ENCODE measurements at regions not wholly inside any gene's neighbourhood (a gene's known extent, or its start where the extent isn't known, plus 50 kb on each side); places are given as distances from the start of the nearest gene placed in this dataset.

DNA sequence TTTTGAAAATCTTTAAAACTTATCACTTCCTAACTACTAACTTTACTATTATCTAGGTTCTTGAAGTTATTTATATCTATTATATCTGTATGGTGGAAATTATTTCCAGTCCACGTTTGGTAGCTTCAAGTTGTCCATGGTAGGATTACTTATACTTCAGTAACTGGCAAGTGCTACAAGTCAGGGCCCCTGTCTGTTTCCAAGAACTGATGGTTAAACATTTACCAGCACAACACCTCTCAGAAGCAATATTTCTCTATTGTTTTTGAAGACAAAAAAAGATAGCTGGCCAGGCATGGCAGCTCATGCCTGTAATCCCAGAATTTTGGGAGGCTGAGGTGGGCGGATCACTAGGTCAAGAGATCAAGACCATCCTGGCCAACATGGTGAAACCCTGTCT is 240.4 kb upstream of the RHOBTB1 start:
- DNase-seq: no peak

GRCh38 chr10:61183967-61184366 is 240.0 kb upstream of the RHOBTB1 start:
- DNase-seq: no peak

DNA sequence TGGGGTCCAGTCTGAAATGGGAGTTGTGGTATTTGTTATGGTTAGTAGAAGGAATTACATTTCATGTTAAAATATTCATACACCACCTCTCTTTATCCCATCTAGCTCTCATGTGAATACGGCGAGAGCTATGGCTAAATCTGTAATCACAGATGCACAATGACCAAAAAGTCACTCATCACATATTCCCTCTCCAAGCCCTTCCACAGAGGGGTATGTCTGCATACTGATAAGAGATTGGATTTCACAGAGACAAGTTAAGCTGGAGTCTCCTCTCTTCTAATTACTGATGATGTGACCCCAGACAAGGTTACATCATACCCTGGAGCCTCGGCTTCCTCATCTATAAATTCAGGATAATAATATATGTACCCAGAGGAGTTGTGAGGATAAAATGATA is 237.8 kb upstream of the RHOBTB1 start:
- no peak for DNase-seq

GRCh38 chr10:61179771-61180170 is 235.8 kb upstream of the RHOBTB1 start:
- no peak for DNase-seq

- no peak for DNase-seq
These were observed 232.4 kb upstream of the RHOBTB1 start for GRCh38 chr10:61176424-61176823.

DNA sequence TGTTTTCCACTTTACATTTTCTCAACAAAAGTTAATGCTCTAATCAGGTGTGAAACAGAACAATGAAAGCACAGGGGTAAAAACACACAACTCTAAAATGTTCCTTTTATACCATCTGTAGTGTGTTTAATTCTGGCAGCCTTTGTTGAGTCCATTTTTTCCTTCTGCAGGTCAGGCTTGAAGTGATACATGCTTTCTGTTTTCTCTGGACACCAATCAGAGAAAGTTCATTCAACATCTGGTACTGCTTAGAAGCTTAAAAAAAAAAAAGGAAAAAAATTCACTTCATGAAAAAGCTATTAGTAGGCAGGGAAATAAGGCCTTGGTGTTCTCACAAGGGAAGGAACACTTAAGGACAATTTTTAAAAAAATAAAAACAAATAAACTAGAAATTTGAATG is 231.3 kb upstream of the RHOBTB1 start:
- no peak for DNase-seq

- no peak for DNase-seq
These were observed 229.5 kb upstream of the RHOBTB1 start for GRCh38 chr10:61173450-61173849.

GRCh38 chr10:61172182-61172926 is 228.4 kb upstream of the RHOBTB1 start:
- DNase-seq: no peak

GRCh38 chr10:61170594-61170993 is 226.6 kb upstream of the RHOBTB1 start:
- DNase-seq: no peak

DNA sequence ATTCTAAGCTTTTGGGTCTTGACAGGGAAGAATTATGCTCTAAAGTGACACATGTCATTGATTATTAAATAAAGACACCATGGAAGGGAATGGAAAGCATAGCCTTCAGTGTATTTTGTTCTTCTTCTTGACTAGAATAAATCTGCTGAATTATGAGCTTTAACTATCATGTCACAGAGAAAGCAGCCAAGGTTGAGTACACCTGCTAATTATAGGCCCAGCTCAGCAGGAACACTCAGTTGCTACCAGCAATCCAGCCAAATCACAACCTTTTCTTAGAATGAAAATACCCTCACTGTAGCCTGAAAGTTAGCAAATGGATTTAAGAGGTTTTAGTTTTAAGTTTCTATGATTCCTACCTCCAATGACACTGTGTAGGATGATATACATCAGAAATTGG is 225.3 kb upstream of the RHOBTB1 start:
- no peak for DNase-seq

DNA sequence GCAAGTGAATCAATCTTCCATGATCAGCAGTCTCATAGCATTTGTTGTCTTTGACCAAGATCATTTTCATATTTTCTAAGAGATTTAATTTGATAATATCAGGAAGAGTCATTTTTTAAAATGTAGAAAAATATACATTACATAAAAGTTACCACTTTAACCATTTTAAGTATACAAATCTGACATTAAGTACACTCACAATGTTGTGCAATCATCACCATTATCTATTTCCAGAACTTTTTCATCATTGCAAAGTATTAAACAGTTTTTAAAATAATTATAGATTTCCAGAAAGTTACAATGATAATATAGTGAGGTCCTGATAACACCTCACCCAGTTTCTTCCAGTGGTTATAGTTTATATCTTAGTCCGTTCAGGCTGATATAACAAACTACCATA is 222.5 kb upstream of the RHOBTB1 start:
- no peak for DNase-seq

GRCh38 chr10:61166065-61166464 is 222.1 kb upstream of the RHOBTB1 start:
- no peak for DNase-seq

DNA sequence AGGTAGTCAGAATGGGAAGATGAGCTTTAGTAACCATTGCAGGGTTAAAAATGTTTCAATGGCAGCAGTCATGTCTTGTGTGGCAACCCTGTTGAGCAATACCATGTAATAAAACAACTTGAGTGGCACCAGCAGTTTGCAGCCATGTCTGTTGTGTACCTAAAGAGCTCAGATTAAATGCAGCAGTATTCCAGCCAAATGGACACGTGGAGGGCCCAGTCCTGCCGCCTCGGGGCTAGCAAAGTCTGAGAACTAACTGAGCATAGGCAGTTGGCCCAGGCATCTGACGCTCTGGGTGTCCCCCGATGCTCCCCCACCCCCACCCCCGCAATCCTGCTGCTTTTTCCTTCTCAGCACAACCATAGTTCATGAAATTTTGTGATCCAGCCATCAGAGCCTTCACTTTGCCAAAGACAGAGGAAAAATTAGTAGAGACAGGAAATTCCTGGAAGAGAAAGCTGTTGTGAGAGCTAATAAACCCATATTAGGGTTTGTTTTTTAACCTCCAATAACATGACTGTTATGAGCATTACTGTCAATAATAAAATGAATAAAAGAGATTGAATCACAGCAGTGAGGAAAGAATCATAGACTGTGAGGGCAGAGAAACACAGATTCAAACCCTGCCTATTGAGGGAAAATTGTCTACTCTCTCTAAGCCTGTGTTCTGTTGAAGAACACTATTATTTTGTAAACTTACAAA is 220.6 kb upstream of the RHOBTB1 start:
- no peak for DNase-seq

GRCh38 chr10:61163403-61163802 is 219.4 kb upstream of the RHOBTB1 start:
- DNase-seq: no peak

GRCh38 chr10:61160253-61160652 is 216.3 kb upstream of the RHOBTB1 start:
- no peak for DNase-seq

GRCh38 chr10:61159253-61159652 is 215.3 kb upstream of the RHOBTB1 start:
- DNase-seq: no peak

GRCh38 chr10:61157182-61157581 is 213.2 kb upstream of the RHOBTB1 start:
- DNase-seq: no peak

DNA sequence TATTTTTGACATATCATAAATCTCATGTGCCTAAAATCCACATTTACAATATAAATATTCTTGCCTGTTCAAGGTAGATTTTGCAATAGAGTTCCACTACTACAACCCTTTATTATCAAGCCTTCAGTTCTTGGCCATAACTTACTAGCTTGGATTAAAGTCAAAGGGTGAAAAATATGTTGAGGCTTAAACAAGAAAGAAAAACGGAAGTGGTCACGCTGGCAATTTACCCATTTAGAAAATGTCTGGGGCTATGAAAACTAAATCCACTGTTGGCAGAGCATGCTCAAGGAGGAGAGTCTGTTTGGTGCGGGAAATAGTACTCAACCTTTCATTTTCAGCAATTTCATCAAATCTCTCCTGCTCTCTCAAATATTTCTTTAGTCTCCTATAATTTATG is 209.8 kb upstream of the RHOBTB1 start:
- no peak for DNase-seq

- no peak for DNase-seq
These were observed 207.1 kb upstream of the RHOBTB1 start for GRCh38 chr10:61151059-61151458.

- no peak for DNase-seq
These were observed 204.5 kb upstream of the RHOBTB1 start for GRCh38 chr10:61148451-61148850.

DNA sequence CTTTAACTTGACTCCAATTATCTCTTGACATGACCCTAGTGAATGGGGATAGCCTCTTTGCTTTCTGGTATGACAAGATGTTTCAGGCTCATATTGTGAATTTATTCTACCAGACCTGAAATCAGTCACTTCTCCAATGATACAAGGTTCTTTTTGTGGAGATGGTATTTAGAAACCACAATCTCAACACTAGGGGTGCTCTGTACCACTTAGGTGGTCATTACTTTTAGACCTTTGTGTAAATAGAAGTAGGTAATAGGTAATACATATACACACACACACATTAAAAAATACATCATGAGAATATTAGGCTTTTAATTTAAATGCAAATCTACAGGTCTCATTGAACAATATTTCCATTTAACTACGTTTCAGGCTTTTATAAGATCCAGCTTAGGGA is 199.0 kb upstream of the RHOBTB1 start:
- DNase-seq: no peak

DNA sequence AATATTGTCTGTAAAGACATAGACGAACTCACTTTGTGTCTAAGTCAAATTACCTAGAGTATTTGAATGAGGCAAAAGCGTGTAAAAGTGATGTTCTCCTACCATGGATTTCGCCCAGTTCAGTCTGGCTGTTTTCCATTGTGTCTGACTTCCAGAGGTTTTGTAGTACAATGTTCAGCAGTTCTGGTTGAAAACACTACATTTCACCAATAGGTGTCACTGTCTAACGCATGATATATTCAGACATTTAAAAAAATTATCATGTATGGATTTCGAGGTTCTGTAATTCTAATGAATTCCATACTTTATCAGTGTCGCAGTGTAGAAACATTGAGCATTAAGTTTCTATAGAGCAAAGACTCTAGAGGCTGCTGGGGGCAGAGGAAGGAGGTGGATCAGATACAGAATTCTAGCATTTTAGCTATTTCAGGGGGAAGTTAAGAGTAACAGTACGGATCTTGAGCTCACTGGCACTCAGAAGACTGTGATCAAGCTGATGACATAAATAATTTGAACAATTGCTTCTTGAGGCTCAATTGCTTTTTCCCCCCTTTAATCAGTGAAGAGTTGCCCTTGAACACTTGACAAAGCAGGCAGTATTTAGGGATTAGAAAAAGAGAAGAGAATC is 196.9 kb upstream of the RHOBTB1 start:
- DNase-seq: no peak

DNA sequence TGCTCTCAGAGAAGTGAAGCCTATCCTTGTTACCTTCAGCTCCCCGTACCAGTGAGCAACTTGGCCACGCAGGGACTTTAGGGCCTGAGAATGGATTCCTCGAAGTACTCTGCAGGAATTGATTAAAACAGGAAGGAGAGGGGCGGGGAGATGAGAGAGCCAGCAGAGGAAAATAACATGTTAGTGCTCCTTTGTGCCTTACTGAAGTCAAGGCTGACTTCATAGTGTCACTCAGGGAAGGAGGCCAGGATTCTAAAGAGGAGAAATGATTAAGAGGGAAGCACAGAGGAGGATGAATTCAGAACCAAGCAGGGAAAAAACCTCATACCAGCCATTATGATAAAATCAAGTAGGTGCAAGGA is 195.6 kb upstream of the RHOBTB1 start:
- DNase-seq: no peak

Data from NCI-H187 (cell line).